HL-60 (cell line): ENCODE measurements at regions not wholly inside any gene's neighbourhood (a gene's known extent, or its start where the extent isn't known, plus 50 kb on each side); places are given as distances from the start of the nearest gene placed in this dataset.

ENCODE experiments used
- CTCF ChIP-seq: IDR thresholded peaks from one replicate; pipeline ENCODE4 v1.5.1; 2011; ENCODE audit warnings: low read length, control low read depth, inconsistent platforms; ENCODE audit not compliant: insufficient read depth
- POLR2AphosphoS5 ChIP-seq: IDR thresholded peaks from 2 replicates; pipeline ENCODE4 v1.6.1; 2012; ENCODE audit warnings: low read depth
- REST ChIP-seq: IDR thresholded peaks from 2 replicates; pipeline ENCODE4 v1.6.1; 2012; ENCODE audit warnings: low read depth; ENCODE audit not compliant: insufficient replicate concordance

- TF ChIP-seq CTCF (no peak), POLR2AphosphoS5 (no peak), REST (no peak)
Measured at GRCh38 chr20:55919319-55919718, 86.0 kb downstream of the CBLN4 start.
